Suprapubic skin (tissue), 3 donors: ENCODE measurements at regions not wholly inside any gene's neighbourhood (a gene's known extent, or its start where the extent isn't known, plus 50 kb on each side); places are given as distances from the start of the nearest gene placed in this dataset.

Experiments
- POLR2A ChIP-seq, 2 donors: fragments of 450-650 bp; IDR thresholded peaks; one replicate each; pipeline ENCODE4 v1.6.1; 2017; ENCODE audit warnings: antibody characterized with exemption in 2 of 2, mild to moderate bottlenecking in 2 of 2, moderate library complexity in 2 of 2
- TF ChIP-seq, protein P1 (sequence below), 2 donors: fragments of 200-600 bp in 1 of 2; fragments of 450-650 bp in 1 of 2; sonication (generic) in 1 of 2; IDR thresholded peaks; one replicate each; pipeline ENCODE4 v1.5.1; 2016 to 2019; ENCODE audit warnings: antibody characterized with exemption in 2 of 2, mild to moderate bottlenecking in 1 of 2, moderate library complexity in 1 of 2

DNA sequence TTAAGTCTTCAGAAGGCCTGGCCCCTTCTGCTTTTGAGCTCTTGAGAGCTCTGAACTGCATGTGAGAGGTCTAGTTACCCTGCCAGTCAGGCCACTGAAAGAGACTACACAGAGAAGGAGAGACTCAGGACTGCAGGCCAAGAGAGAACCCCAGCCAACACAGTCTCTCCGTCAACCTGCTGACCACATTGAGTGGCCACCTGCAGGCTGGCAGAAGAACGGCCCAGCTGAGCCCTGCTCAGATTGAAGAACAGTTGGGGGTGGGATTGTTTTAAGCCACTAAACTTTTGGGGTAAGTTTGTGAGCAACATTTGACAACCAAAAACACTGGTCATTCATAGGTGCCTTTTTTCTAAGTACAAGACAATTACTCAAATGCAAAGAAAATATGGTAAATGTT lies 273.5 kb upstream of the CCDC54 start:
- TF ChIP-seq, protein P1, sequence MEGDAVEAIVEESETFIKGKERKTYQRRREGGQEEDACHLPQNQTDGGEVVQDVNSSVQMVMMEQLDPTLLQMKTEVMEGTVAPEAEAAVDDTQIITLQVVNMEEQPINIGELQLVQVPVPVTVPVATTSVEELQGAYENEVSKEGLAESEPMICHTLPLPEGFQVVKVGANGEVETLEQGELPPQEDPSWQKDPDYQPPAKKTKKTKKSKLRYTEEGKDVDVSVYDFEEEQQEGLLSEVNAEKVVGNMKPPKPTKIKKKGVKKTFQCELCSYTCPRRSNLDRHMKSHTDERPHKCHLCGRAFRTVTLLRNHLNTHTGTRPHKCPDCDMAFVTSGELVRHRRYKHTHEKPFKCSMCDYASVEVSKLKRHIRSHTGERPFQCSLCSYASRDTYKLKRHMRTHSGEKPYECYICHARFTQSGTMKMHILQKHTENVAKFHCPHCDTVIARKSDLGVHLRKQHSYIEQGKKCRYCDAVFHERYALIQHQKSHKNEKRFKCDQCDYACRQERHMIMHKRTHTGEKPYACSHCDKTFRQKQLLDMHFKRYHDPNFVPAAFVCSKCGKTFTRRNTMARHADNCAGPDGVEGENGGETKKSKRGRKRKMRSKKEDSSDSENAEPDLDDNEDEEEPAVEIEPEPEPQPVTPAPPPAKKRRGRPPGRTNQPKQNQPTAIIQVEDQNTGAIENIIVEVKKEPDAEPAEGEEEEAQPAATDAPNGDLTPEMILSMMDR (IDR thresholded peaks at IDR 0.05) = no peak
- no peak for TF ChIP-seq POLR2A (IDR thresholded peaks at IDR 0.05)
